NCI-H187 (cell line): ENCODE measurements at regions not wholly inside any gene's neighbourhood (a gene's known extent, or its start where the extent isn't known, plus 50 kb on each side); places are given as distances from the start of the nearest gene placed in this dataset.

Experiments
- DNase-seq, 2 experiments: peaks; one replicate each; lab custom pipeline; 2025; lab: John Stamatoyannopoulos, UW

DNA sequence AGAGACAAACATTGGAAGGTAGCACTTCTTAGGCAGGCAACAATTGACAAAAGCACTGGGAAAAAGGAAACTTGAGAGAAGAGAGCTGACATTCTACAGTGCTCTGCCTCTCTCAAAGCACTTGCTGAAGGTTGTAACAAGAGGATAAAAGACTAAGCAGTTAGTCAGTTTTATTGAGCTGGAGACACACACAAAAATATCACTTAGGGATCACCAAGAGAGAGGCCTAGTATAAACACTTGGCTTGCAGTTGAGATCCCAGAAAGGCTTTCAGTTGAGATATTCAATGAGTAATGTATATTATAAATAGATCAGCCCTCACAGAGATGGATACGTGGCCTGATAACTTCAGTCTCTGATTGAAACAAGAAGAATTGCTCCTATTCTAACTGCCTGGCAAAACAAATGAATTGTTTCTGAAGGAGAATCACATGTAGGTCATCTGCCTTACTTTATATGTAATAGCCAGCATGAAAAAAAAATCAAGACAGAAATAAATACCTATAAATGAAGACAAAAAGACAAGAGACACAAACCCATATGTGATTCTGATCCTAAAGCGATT, 747.2 kb upstream of the MAN1A1 start:
- no peak for DNase-seq

GRCh38 chr6:120083186-120083585, 733.6 kb upstream of the MAN1A1 start:
- no peak for DNase-seq

GRCh38 chr6:120077489-120077888, 727.9 kb upstream of the MAN1A1 start:
- no peak for DNase-seq

GRCh38 chr6:120058410-120058809, 708.8 kb upstream of the MAN1A1 start:
- no peak for DNase-seq

GRCh38 chr6:120056085-120056484, 706.5 kb upstream of the MAN1A1 start:
- no peak for DNase-seq

DNA sequence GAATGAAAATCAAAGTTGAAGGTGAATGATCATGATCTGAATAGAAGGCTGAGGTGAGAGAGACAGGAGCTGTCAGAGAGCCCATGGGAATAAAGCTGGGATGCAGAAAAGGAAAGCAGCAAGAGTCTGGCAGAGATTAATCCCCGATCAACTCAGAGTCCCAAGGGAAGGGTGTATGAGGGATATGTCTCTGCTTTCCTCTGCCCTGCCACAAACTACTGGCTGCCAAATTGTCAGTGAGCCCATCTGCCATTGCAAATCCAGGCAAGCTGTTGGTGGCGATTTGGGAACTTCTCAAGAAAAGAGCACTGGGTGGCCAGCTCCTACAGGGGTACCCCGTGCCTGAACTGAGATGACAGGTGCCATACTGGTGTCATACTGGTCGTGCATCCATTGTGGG, 705.5 kb upstream of the MAN1A1 start:
- no peak for DNase-seq

DNA sequence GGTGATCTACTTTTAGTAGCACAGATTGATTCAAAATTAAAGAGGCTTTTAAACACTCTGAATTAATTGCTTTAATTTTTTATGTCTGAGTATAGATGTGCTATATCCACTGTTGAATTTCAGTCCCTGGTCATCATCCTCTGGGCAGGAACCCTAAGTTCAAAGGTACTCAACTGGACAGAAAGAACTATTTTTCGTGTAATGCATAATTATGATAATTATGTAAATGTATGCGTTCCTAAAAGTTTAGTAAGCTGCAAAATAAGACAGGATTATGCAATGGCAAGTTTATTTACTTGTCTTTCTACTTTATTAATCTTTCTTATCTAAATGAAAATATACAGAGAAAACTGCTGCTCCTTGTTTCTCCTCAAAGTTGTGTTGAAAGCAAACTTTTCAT, 690.1 kb upstream of the MAN1A1 start:
- DNase-seq: no peak

- no peak for DNase-seq
These were observed 682.3 kb upstream of the MAN1A1 start for GRCh38 chr6:120031837-120032236.

DNA sequence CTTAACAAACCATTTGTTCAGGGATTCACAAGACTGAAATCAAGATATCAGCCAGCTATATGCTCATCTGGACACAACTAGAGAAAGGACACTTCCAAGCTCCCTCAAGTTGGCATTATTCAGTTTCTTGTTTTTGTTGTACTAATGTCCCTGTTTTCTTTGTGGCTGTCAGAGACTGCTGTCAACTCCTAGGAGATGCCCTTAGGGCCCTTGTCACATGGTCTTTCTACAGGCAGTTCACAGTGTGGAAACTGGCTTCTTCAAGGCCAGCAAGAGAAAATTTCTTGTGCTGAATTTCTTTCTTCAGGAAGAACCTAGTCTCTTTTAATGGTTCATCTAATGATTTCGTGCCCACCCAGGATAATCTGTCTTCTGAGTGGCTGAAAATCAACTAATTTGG, 677.2 kb upstream of the MAN1A1 start:
- no peak for DNase-seq

GRCh38 chr6:120010075-120010474, 660.5 kb upstream of the MAN1A1 start:
- DNase-seq: no peak

DNA sequence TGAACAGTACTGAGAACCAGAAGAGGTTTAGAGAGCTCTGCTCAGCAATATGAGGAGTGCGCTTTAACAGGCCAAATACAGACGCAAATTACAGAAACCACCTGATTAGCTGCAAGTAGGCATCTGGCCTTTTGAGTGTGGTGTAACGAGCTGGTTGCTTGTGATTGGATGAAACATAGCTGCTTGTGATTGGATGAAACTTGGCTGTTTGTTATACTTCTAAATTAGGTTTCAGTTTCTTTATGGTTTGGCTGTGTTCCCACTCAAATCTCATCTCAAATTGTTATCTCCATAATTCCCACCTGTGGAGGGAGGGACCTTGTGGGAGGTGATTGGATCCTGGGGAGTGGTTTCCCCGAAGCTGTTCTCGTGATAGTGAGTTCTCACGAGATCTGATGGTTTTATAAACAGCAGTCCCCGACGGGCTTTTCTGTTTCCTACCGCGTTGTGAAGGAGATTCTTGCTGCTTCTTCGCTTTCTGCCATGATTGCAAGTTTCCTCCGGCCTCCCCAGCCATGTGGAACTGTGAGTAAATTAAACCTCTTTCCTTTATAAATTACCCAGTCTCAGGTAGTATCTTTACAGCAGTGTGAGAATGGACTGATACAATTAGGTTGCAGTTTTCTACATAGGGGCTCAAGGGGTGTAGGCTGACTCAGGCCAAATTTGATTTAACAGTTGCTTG, 655.9 kb upstream of the MAN1A1 start:
- peak in 1 of 2 experiments; percentile 1 for DNase-seq

DNA sequence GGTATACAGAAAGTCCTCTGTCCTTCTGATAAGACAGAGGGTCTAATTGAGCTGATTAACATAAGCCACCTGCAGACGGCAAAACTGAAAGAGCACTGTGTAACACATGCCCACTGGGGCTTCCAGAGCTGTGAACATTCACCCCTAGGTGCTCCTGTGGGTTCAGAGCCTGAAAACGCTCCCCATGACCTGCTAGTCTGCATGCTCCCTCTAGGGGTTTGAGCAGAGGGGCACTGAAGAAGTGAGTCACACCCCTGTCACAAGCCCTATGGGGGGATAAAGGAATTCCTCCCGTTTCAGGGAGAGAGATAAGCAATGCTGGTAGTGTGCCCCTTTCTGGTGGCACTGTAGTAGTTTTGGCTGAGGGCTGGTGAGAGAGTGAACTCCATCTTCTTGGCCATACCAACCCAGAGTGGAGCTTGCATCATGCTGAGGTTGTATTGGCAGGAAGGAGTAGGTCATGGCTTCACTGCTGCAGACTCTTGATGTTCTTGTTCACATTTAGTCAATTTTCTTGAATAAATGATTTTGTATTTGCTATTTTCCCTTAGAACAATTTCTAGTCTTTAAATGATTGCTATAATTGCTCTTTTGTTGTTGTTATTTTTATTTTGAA, 637.5 kb upstream of the MAN1A1 start:
- no peak for DNase-seq

DNA sequence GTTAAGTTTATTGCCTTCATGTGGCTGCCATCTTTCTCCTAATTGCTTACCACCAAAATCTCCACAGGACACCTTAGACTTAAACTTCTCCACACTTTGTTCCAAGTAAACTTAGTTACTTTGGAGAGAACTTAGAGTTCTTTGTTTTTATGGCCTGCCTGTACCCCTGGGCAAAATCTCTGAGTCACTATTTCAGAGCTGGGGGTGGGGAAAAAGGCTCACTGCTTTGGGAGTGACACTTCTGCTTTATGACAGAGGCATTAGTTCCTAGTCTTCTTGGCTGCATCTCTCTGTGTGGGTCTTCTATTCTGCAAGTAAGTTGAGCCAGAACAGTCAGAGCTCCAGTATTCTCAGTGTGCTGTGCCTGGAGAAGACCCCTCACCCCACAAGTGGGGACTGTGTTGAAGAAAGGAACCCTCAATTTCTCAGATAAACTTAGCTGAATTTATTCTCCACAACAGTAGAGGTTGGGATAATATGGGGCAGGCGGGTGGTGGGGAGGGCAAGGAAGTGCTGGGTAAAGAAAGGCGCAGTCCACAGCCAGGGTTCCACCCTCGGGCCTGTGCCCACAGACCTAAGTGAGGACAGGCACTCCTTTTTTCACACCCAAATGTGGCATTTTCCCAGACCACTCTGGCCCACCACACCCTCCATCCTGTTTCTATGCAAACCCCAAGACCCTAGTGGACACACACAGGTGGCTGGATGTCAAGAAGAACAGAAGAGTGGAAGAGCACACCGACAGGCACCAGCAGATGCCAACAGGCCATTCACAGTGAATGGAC, 636.6 kb upstream of the MAN1A1 start:
- DNase-seq: no peak

- no peak for DNase-seq
These were observed 631.2 kb upstream of the MAN1A1 start for GRCh38 chr6:119980802-119981201.

GRCh38 chr6:119979862-119980261, 630.3 kb upstream of the MAN1A1 start:
- DNase-seq: no peak

- no peak for DNase-seq
These were observed 628.8 kb upstream of the MAN1A1 start for GRCh38 chr6:119978274-119978889.

DNA sequence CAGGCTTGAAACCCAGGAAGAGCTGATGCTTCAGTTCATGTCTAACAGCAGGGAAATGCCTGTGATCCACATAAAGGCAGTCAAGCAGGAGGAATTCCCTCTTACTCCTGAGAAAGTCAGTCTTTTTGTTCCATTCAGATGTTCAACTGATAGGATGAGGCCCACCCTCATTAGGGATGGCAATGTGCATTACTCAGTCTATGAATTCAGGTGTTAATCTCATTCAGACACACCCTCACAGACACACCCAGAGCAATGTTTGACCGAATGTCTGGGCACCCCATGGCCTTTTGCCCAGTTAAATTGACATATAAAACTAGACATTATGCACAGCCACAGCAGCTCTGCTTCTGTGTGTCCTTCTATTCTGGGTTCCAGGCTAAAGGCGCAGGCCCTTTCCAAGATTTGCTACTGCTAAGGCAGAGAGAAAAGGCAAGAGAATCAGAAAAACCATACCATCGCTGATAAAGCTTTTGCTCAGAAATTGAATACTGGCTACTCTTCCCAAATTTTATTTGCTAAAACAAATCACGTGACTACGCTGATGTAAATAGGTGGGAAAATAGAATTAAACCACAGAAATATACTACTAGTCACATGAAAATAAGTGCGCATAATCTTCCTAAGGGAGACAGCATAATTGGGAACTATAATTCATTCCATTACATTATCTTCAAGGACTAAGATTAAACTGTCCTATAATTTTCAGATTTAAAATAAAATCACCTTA, 625.0 kb upstream of the MAN1A1 start:
- no peak for DNase-seq

- DNase-seq: no peak
These were observed 616.9 kb upstream of the MAN1A1 start for GRCh38 chr6:119966484-119966883.

GRCh38 chr6:119965900-119966299, 616.3 kb upstream of the MAN1A1 start:
- no peak for DNase-seq

DNA sequence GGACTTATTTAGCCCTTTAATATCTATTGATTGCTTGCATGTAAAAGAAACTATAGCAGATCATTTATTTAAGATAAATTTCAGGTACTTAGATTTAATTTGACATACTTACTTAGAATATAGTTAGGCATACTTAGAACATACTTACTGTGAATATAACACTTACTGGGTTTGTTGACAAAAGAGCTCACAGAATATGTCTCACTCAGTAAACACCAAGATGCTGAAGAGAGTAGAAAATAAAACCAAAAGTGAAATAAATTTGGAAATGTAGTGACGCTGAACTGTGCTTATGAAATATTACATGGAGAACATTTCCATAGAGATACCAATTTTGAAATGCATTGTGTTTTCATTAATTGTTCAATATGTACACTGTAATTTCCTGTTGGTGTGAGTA, 615.4 kb upstream of the MAN1A1 start:
- DNase-seq: no peak

- no peak for DNase-seq
These were observed 612.9 kb upstream of the MAN1A1 start for GRCh38 chr6:119962505-119962904.

- no peak for DNase-seq
These were observed 611.9 kb upstream of the MAN1A1 start for GRCh38 chr6:119961450-119961849.
